DND-41 (cell line): ENCODE measurements at regions not wholly inside any gene's neighbourhood (a gene's known extent, or its start where the extent isn't known, plus 50 kb on each side); places are given as distances from the start of the nearest gene placed in this dataset.

Source experiments
- ATAC-seq: fragments of 200-7000 bp; cut with Tn5 transposase; 3 replicates; pipeline ENCODE4 v1.9.1; 2021; ENCODE audit warnings: low read depth; ENCODE audit not compliant: insufficient read depth
- DNase-seq: peaks from one replicate; pipeline ENCODE4 v3.0.0-alpha.2; 2020
- H2AFZ ChIP-seq: 2 replicates; pipeline ENCODE4 v1.6.0; 2012; ENCODE audit warnings: low read depth, low read length
- H3K27ac ChIP-seq: 2 replicates; pipeline ENCODE4 v1.5.1; 2012; ENCODE audit warnings: low read length, inconsistent platforms
- H3K27me3 ChIP-seq: fragments of 200-600 bp; sonication (generic); 2 replicates; pipeline ENCODE4 v1.6.0; 2012; ENCODE audit warnings: low read length, mild to moderate bottlenecking, inconsistent platforms; ENCODE audit not compliant: insufficient read depth, poor library complexity
- H3K36me3 ChIP-seq: 2 replicates; pipeline ENCODE4 v1.5.1; 2012; ENCODE audit warnings: low read length, inconsistent platforms; ENCODE audit not compliant: insufficient read depth
- H3K4me1 ChIP-seq: 2 replicates; pipeline ENCODE4 v1.5.1; 2012; ENCODE audit warnings: mild to moderate bottlenecking, low read length; ENCODE audit not compliant: insufficient read depth
- H3K4me2 ChIP-seq: 2 replicates; pipeline ENCODE4 v1.6.0; 2012; ENCODE audit warnings: mild to moderate bottlenecking, moderate library complexity, low read length, inconsistent platforms; ENCODE audit not compliant: insufficient read depth
- H3K4me3 ChIP-seq, 2 experiments: fragments of 200-600 bp in 1 of 2; shearing (Covaris generic) in 1 of 2; 2 replicates each; pipeline ENCODE4 v1.5.1; 2012 to 2016; ENCODE audit warnings: inconsistent platforms in 2 of 2, low read length in 2 of 2, mild to moderate bottlenecking in 2 of 2, low read depth in 1 of 2, moderate library complexity in 1 of 2
- H3K79me2 ChIP-seq: 2 replicates; pipeline ENCODE4 v1.6.0; 2012; ENCODE audit warnings: low read length, inconsistent platforms; ENCODE audit not compliant: insufficient read depth
- H3K9ac ChIP-seq: 2 replicates; pipeline ENCODE4 v1.6.0; 2012; ENCODE audit warnings: low read depth, mild to moderate bottlenecking, inconsistent platforms, low read length, moderate library complexity
- H3K9me3 ChIP-seq: 2 replicates; pipeline ENCODE4 v1.5.1; 2012; ENCODE audit warnings: low read length, moderate library complexity, mild to moderate bottlenecking, inconsistent platforms; ENCODE audit not compliant: insufficient read depth, severe bottlenecking
- H4K20me1 ChIP-seq: 2 replicates; pipeline ENCODE4 v1.6.0; 2012; ENCODE audit warnings: low read length; ENCODE audit not compliant: insufficient read depth
- CTCF ChIP-seq: IDR thresholded peaks from 2 replicates; pipeline ENCODE4 v1.5.1; 2012; ENCODE audit warnings: borderline replicate concordance, low read length, moderate library complexity, mild to moderate bottlenecking; ENCODE audit not compliant: poor library complexity, severe bottlenecking; ENCODE audit errors: extremely low read depth
- EZH2 ChIP-seq: IDR thresholded peaks from 3 replicates; pipeline ENCODE4 v1.6.1; 2012; ENCODE audit warnings: borderline replicate concordance, low read depth, mild to moderate bottlenecking, moderate library complexity, low read length, inconsistent platforms; ENCODE audit not compliant: severe bottlenecking

GRCh38 chr7:97346349-97346748, 228.9 kb downstream of the SDHAF3 start:
- DNase-seq (no peak), ATAC-seq (no peak)
- Histone ChIP-seq H3K27ac (no peak overlapping the region), H3K27me3 (no peaks in the 10 kb centered on the region), H3K4me2 (no peak overlapping the region), H2AFZ (no peak overlapping the region), H3K36me3 (no peaks in the 10 kb centered on the region), H3K9ac (no peak overlapping the region), H3K4me3 (no peak overlapping the region), H4K20me1 (no peaks in the 10 kb centered on the region), H3K4me1 (no peaks in the 10 kb centered on the region), H3K9me3 (no peaks in the 10 kb centered on the region), H3K79me2 (no peaks in the 10 kb centered on the region)
- TF ChIP-seq EZH2: no peak
- TF ChIP-seq CTCF: no peak

DNA sequence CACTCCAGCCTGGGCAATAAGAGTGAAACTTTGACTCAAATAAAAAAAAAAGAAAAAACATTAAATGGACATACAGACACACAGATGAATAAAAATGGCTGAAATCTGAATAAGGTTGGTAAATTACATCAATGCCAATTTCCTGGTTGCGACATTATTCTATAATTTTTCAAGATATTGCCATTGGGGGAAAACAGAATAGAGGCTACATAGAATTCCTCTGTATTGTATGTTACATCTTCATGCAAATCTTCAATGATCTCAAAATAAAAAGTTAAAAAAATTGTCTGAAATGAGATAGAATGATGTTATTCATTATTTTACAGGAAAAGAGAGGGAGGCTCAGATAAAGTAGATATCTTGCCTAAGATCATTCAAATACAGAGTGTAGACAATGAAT, 234.0 kb downstream of the SDHAF3 start:
- Histone ChIP-seq H3K27me3 (no peaks in the 10 kb centered on the region), H2AFZ (no peak overlapping the region), H3K4me1 (no peaks in the 10 kb centered on the region), H3K36me3 (no peaks in the 10 kb centered on the region), H3K79me2 (no peaks in the 10 kb centered on the region), H3K4me2 (no peak overlapping the region), H3K4me3 (no peak overlapping the region), H3K9ac (no peak overlapping the region), H3K27ac (no peak overlapping the region), H4K20me1 (no peaks in the 10 kb centered on the region), H3K9me3 (no peaks in the 10 kb centered on the region)
- ATAC-seq (no peak), DNase-seq (no peak)
- TF ChIP-seq EZH2 (no peak), CTCF (no peak)

GRCh38 chr7:97357459-97357858, 240.0 kb downstream of the SDHAF3 start:
- DNase-seq: no peak
- no peak overlapping the region for H2AFZ ChIP-seq
- no peak for ATAC-seq
- no peak overlapping the region for H3K27ac ChIP-seq
- H3K9me3 ChIP-seq: no peaks in the 10 kb centered on the region
- no peak overlapping the region for H3K4me2 ChIP-seq
- no peaks in the 10 kb centered on the region for H3K36me3 ChIP-seq
- H3K27me3 ChIP-seq: no peaks in the 10 kb centered on the region
- H3K79me2 ChIP-seq: no peaks in the 10 kb centered on the region
- H4K20me1 ChIP-seq: no peaks in the 10 kb centered on the region
- TF ChIP-seq EZH2 (no peak), CTCF (no peak)
- H3K4me1 ChIP-seq: no peaks in the 10 kb centered on the region
- no peak overlapping the region for H3K4me3 ChIP-seq
- no peak overlapping the region for H3K9ac ChIP-seq

GRCh38 chr7:97372882-97373281, 255.4 kb downstream of the SDHAF3 start:
- Histone ChIP-seq H3K4me1 (no peaks in the 10 kb centered on the region), H3K27me3 (no peaks in the 10 kb centered on the region), H3K9me3 (no peaks in the 10 kb centered on the region), H3K9ac (no peak overlapping the region), H3K4me2 (no peak overlapping the region), H4K20me1 (no peaks in the 10 kb centered on the region), H3K4me3 (no peak overlapping the region), H3K79me2 (no peaks in the 10 kb centered on the region), H3K36me3 (no peaks in the 10 kb centered on the region), H2AFZ (no peak overlapping the region), H3K27ac (no peak overlapping the region)
- ATAC-seq (no peak), DNase-seq (no peak)
- TF ChIP-seq CTCF: no peak
- no peak for TF ChIP-seq EZH2
